ENCODE measurements at regions not wholly inside any gene's neighbourhood (a gene's known extent, or its start where the extent isn't known, plus 50 kb on each side); places are given as distances from the start of the nearest gene placed in this dataset.

GRCh38 chr3:104412608-104413580 is 953.8 kb upstream of the ALCAM start:
- no peak for TF ChIP-seq CTCF (IDR thresholded peaks at IDR 0.05; ENCODE audit: poor library complexity, severe bottlenecking)
- no peak for TF ChIP-seq SMC3 (conservative IDR thresholded peaks at IDR 0.05; ENCODE audit: poor library complexity)
- no peak for TF ChIP-seq REST (IDR thresholded peaks at IDR 0.05; ENCODE audit: borderline replicate concordance)
- no peak for TF ChIP-seq POLR2AphosphoS5 (IDR thresholded peaks at IDR 0.05)
- TF ChIP-seq TAF1 (IDR thresholded peaks at IDR 0.05; ENCODE audit: low read depth): no peak
- TF ChIP-seq EZH2 (IDR thresholded peaks at IDR 0.05; ENCODE audit: borderline replicate concordance, insufficient read depth, low read length, poor library complexity, severe bottlenecking): no peak
- no peak for TF ChIP-seq EP300 (conservative IDR thresholded peaks at IDR 0.05; ENCODE audit: poor library complexity, severe bottlenecking)
